ENCODE measurements at regions not wholly inside any gene's neighbourhood (a gene's known extent, or its start where the extent isn't known, plus 50 kb on each side); places are given as distances from the start of the nearest gene placed in this dataset.
"Not testable (repeated sequence)": the region's sequence is repeated elsewhere in the genome, so short reads cannot be mapped to it uniquely, and the experiment has no call there.

DNA sequence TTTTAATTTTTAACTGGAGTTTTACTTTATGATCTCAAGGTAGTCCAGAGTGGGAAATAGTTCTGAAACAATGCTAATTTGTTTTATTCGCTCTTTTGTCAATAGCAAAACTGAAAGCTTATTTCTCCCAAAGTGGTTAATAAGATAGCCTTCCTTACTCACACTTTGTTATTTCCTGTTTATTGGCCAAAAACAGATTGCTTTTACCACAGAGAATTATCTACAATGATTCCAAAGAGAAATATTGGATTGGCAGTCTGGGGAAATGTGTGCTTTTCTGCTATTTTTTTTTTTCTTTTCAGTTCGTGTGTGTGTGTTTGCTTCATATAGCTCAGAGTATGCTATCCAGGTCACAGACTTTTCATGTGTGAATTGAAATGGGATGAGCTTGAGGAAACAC, 756.7 kb upstream of the RGMB start:
- no peak for DNase-seq (ENCODE audit: low spot score)
- H3K9me3 ChIP-seq (ENCODE audit: low read depth): no peaks in the 10 kb centered on the region
- no peaks in the 10 kb centered on the region for H3K27me3 ChIP-seq
- H3K36me3 ChIP-seq (replicated peaks; ENCODE audit: insufficient read depth, low read depth): no peaks in the 10 kb centered on the region
- no peak overlapping the region for H2AFZ ChIP-seq
- no peaks in the 10 kb centered on the region for H3K4me1 ChIP-seq (ENCODE audit: insufficient read depth)
- no peak overlapping the region for H3K4me3 ChIP-seq
- WGBS (ENCODE audit: low lambda C conversion rate, missing lambda C conversion rate): 89% methylated on average over 2 of the region's 2 CpGs
- H3K4me2 ChIP-seq: no peak overlapping the region
- no peak overlapping the region for H3K27ac ChIP-seq
- H3K79me2 ChIP-seq: no peaks in the 10 kb centered on the region
- H4K20me1 ChIP-seq (ENCODE audit: insufficient read depth, poor library complexity, severe bottlenecking): no peaks in the 10 kb centered on the region
- TF ChIP-seq, protein P1, sequence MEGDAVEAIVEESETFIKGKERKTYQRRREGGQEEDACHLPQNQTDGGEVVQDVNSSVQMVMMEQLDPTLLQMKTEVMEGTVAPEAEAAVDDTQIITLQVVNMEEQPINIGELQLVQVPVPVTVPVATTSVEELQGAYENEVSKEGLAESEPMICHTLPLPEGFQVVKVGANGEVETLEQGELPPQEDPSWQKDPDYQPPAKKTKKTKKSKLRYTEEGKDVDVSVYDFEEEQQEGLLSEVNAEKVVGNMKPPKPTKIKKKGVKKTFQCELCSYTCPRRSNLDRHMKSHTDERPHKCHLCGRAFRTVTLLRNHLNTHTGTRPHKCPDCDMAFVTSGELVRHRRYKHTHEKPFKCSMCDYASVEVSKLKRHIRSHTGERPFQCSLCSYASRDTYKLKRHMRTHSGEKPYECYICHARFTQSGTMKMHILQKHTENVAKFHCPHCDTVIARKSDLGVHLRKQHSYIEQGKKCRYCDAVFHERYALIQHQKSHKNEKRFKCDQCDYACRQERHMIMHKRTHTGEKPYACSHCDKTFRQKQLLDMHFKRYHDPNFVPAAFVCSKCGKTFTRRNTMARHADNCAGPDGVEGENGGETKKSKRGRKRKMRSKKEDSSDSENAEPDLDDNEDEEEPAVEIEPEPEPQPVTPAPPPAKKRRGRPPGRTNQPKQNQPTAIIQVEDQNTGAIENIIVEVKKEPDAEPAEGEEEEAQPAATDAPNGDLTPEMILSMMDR (IDR thresholded peaks at IDR 0.05; ENCODE audit: poor library complexity): no peak
- TF ChIP-seq EZH2phosphoT487 (IDR thresholded peaks at IDR 0.05; ENCODE audit: low read depth, severe bottlenecking, unreplicated experiment) (no peak), EZH2 (IDR thresholded peaks at IDR 0.05; ENCODE audit: borderline replicate concordance) (no peak)
- no peaks in the 10 kb centered on the region for H3K9me2 ChIP-seq (replicated peaks; ENCODE audit: insufficient read depth)

DNA sequence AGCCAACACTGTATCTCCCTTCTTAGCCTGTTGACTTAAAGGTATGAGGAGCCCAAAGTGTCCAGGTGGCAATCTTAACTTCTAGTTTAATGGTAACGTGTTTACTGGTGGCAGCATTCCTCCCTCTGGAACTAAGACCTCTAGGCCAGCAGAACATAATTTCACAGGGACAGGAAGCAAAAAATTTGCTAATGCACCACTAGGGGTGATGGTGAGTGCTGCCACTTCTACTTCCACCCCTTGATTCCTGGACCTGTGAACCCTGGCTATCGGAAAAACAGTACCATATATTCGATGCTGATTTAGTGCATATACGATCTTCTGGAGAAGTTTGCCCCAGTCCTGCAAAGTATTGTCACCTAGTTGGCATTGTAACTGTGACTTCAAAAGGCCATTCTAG, 743.2 kb upstream of the RGMB start:
- not testable (repeated sequence) for H3K4me3 ChIP-seq; H3K4me1 ChIP-seq (ENCODE audit: insufficient read depth); H4K20me1 ChIP-seq (ENCODE audit: insufficient read depth, poor library complexity, severe bottlenecking); H3K4me2 ChIP-seq; H3K9me3 ChIP-seq (ENCODE audit: low read depth); DNase-seq (ENCODE audit: low spot score); H3K79me2 ChIP-seq; H3K27ac ChIP-seq; H2AFZ ChIP-seq; H3K36me3 ChIP-seq (replicated peaks; ENCODE audit: insufficient read depth, low read depth); H3K9me2 ChIP-seq (replicated peaks; ENCODE audit: insufficient read depth); H3K27me3 ChIP-seq
- WGBS (ENCODE audit: low lambda C conversion rate, missing lambda C conversion rate): 89% methylated on average over 4 of the region's 4 CpGs

DNA sequence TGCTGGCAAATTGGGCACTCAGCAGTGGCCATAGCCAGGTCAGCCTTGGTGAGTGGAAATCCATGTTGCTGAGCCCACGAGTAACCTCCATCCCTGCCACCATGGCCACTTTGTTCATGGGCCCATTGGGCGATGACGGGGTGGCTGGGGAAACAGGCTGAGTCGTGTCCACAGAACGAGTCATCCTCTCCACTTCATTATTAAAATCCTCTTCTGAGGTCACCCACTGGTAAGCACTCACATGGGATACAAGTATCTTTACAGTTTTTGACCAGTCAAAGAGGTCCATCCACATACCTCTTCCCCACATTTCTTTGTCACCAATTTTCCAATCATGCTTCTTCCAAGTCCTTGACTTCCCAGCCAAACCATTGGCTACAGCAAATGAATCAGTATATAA, 742.4 kb upstream of the RGMB start:
- H3K27me3 ChIP-seq; DNase-seq (ENCODE audit: low spot score); H3K4me2 ChIP-seq; H4K20me1 ChIP-seq (ENCODE audit: insufficient read depth, poor library complexity, severe bottlenecking); H3K27ac ChIP-seq; H3K9me2 ChIP-seq (replicated peaks; ENCODE audit: insufficient read depth); H3K36me3 ChIP-seq (replicated peaks; ENCODE audit: insufficient read depth, low read depth); H3K9me3 ChIP-seq (ENCODE audit: low read depth); H3K79me2 ChIP-seq; H2AFZ ChIP-seq; H3K4me1 ChIP-seq (ENCODE audit: insufficient read depth); H3K4me3 ChIP-seq: not testable (repeated sequence)
- WGBS (ENCODE audit: low lambda C conversion rate, missing lambda C conversion rate): 72% methylated on average over 5 of the region's 5 CpGs

DNA sequence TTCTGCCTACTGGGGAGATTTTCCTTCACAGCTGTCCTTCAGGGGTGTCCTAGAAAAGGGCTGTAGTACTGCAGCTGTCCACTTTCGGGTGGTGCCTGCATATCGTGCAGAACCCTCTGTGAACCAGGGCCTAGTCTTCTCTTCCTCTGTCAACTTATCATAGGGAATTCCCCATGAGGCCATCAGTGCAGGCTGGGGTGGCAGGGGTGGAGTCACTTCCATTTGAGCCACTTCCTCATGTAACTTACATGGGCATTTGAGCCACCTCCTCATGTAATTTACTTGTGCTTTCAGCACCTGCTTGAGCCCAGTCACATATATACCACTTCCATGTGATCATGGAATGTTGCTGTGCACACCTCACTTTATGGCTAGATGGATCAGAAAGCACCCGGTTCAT, 742.0 kb upstream of the RGMB start:
- Histone ChIP-seq H3K27ac (no peak overlapping the region), H3K36me3 (replicated peaks; ENCODE audit: insufficient read depth, low read depth) (no peaks in the 10 kb centered on the region), H3K9me2 (replicated peaks; ENCODE audit: insufficient read depth) (no peaks in the 10 kb centered on the region), H3K27me3 (no peaks in the 10 kb centered on the region), H3K4me3 (no peak overlapping the region), H3K4me2 (no peak overlapping the region), H3K9me3 (ENCODE audit: low read depth) (no peaks in the 10 kb centered on the region), H2AFZ (no peak overlapping the region), H3K4me1 (ENCODE audit: insufficient read depth) (no peaks in the 10 kb centered on the region), H3K79me2 (no peaks in the 10 kb centered on the region), H4K20me1 (ENCODE audit: insufficient read depth, poor library complexity, severe bottlenecking) (no peaks in the 10 kb centered on the region)
- 87% methylated on average over 3 of the region's 3 CpGs for WGBS (ENCODE audit: low lambda C conversion rate, missing lambda C conversion rate)
- no peak for DNase-seq (ENCODE audit: low spot score)
- no peak for TF ChIP-seq EZH2 (IDR thresholded peaks at IDR 0.05; ENCODE audit: borderline replicate concordance)
- TF ChIP-seq, protein P1 (IDR thresholded peaks at IDR 0.05; ENCODE audit: poor library complexity): no peak
- no peak for TF ChIP-seq EZH2phosphoT487 (IDR thresholded peaks at IDR 0.05; ENCODE audit: low read depth, severe bottlenecking, unreplicated experiment)

DNA sequence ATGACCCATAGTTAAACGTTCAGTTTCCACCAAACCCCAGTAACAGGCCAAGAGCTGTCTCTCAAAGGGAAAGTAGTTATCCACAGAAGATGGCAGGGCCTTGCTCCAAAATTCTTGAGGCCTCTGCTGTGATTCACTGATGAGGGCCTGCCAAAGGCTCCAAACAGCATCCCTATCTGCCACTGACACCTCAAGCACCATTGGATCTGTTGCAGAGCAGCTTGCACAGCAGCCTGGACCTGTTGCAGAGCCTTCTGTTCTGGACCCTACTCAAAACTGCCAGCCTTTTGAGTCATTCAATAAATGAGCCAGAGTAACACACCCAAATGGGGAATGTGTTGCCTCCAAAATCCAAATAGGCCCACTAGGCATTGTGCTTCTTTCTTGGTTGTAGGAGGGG, 741.5 kb upstream of the RGMB start:
- Histone ChIP-seq H3K9me2 (replicated peaks; ENCODE audit: insufficient read depth) (no peaks in the 10 kb centered on the region), H2AFZ (no peak overlapping the region), H3K27me3 (no peaks in the 10 kb centered on the region), H3K9me3 (ENCODE audit: low read depth) (no peaks in the 10 kb centered on the region), H3K4me2 (no peak overlapping the region), H3K4me3 (no peak overlapping the region), H3K36me3 (replicated peaks; ENCODE audit: insufficient read depth, low read depth) (no peaks in the 10 kb centered on the region), H3K79me2 (no peaks in the 10 kb centered on the region), H3K4me1 (ENCODE audit: insufficient read depth) (no peaks in the 10 kb centered on the region), H4K20me1 (ENCODE audit: insufficient read depth, poor library complexity, severe bottlenecking) (no peaks in the 10 kb centered on the region), H3K27ac (no peak overlapping the region)
- DNase-seq (ENCODE audit: low spot score): no peak
- WGBS (ENCODE audit: low lambda C conversion rate, missing lambda C conversion rate): 72% methylated on average over 1 of the region's 1 CpG
- TF ChIP-seq EZH2phosphoT487 (IDR thresholded peaks at IDR 0.05; ENCODE audit: low read depth, severe bottlenecking, unreplicated experiment): no peak
- no peak for TF ChIP-seq EZH2 (IDR thresholded peaks at IDR 0.05; ENCODE audit: borderline replicate concordance)
- TF ChIP-seq, protein P1 (IDR thresholded peaks at IDR 0.05; ENCODE audit: poor library complexity): no peak
